Fibroblast of the aortic adventitia (primary cell): ENCODE measurements at regions not wholly inside any gene's neighbourhood (a gene's known extent, or its start where the extent isn't known, plus 50 kb on each side); places are given as distances from the start of the nearest gene placed in this dataset.

Source experiments
- DNase-seq: peaks from one replicate; pipeline ENCODE4 v3.0.0-alpha.2; 2010; ENCODE audit warnings: low read depth
- H3K4me3 ChIP-seq: 2 replicates; pipeline ENCODE4 v1.5.1; 2011; ENCODE audit warnings: low read depth, mild to moderate bottlenecking, control low read depth, low read length, moderate library complexity
- TF ChIP-seq, protein P1 (sequence below): IDR thresholded peaks from 2 replicates; pipeline ENCODE4 v1.5.1; 2011; ENCODE audit warnings: mild to moderate bottlenecking, low read length, control low read depth, inconsistent platforms; ENCODE audit not compliant: insufficient read depth

GRCh38 chr1:101376121-101377083, 139.6 kb downstream of the S1PR1 start:
- no peak for DNase-seq
- H3K4me3 ChIP-seq: no peak overlapping the region
- TF ChIP-seq, protein P1, sequence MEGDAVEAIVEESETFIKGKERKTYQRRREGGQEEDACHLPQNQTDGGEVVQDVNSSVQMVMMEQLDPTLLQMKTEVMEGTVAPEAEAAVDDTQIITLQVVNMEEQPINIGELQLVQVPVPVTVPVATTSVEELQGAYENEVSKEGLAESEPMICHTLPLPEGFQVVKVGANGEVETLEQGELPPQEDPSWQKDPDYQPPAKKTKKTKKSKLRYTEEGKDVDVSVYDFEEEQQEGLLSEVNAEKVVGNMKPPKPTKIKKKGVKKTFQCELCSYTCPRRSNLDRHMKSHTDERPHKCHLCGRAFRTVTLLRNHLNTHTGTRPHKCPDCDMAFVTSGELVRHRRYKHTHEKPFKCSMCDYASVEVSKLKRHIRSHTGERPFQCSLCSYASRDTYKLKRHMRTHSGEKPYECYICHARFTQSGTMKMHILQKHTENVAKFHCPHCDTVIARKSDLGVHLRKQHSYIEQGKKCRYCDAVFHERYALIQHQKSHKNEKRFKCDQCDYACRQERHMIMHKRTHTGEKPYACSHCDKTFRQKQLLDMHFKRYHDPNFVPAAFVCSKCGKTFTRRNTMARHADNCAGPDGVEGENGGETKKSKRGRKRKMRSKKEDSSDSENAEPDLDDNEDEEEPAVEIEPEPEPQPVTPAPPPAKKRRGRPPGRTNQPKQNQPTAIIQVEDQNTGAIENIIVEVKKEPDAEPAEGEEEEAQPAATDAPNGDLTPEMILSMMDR: no peak

- TF ChIP-seq, protein P1: no peak
- H3K4me3 ChIP-seq: no peak overlapping the region
- DNase-seq: no peak
Measured at GRCh38 chr1:101377084-101377835, 140.4 kb downstream of the S1PR1 start.

- no peak overlapping the region for H3K4me3 ChIP-seq
- TF ChIP-seq, protein P1: no peak
- no peak for DNase-seq
Measured at GRCh38 chr1:101379037-101379436, 142.2 kb downstream of the S1PR1 start.

DNA sequence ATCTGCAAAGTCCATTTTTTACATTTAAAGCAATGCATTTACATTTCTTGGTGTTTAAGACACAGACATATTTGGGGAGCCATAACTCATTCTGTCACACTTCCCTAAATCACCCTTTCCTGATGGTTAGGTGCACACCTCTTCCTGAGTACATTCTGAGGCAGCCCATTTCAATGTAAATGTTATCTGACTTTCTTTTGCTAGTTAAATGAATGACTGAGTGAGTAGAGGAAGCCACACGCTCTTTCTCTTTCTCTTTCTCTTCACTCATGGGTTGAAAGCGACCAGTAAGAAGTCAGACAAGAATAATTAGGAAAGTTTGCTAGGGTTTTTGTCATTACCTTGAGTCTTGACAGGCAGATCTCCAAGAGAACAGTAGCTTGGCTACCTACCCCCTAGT, 143.1 kb downstream of the S1PR1 start:
- TF ChIP-seq, protein P1: no peak
- no peak overlapping the region for H3K4me3 ChIP-seq
- no peak for DNase-seq

DNA sequence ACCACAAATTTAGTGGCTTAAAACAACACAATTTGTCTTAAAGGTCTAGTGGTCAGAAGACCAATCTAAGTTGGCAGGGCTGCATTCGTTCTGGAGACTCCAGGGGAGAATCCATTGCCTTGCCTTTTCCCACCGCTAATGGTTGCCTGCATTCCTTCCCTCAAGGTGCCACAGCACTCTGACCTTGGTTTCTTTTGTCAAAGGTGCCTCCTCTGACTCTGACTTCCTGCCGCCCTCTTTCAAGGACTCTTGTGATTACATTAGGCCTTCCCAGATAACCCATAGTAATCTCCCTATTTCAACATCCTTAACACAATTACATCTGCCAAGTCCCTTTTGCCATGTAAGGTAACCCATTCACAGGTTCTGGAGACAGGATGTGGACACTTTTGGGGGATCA, 145.3 kb downstream of the S1PR1 start:
- no peak overlapping the region for H3K4me3 ChIP-seq
- TF ChIP-seq, protein P1: no peak
- no peak for DNase-seq

GRCh38 chr1:101388904-101389546, 152.2 kb downstream of the S1PR1 start:
- DNase-seq: no peak
- no peak overlapping the region for H3K4me3 ChIP-seq
- TF ChIP-seq, protein P1: no peak
